NCI-H146 treated with DMSO at 0.1 percent for 48 hours (cell line): ENCODE measurements at regions not wholly inside any gene's neighbourhood (a gene's known extent, or its start where the extent isn't known, plus 50 kb on each side); places are given as distances from the start of the nearest gene placed in this dataset.
A peak's percentile ranks its signal among the peaks of the same experiment; 100 is the strongest.
"Not testable (repeated sequence)": the region's sequence is repeated elsewhere in the genome, so short reads cannot be mapped to it uniquely, and the experiment has no call there.

Source experiments
- DNase-seq: peaks from one replicate; lab custom pipeline; 2025; ENCODE audit not compliant: unreplicated experiment; lab: John Stamatoyannopoulos, UW

GRCh38 chrX:104391906-104392305, 137.2 kb upstream of the ESX1 start:
- no peak for DNase-seq

GRCh38 chrX:104376937-104377336, 122.2 kb upstream of the ESX1 start:
- DNase-seq, result no peak

- no peak for DNase-seq
Observed at GRCh38 chrX:104372547-104372946, 117.8 kb upstream of the ESX1 start.

DNA sequence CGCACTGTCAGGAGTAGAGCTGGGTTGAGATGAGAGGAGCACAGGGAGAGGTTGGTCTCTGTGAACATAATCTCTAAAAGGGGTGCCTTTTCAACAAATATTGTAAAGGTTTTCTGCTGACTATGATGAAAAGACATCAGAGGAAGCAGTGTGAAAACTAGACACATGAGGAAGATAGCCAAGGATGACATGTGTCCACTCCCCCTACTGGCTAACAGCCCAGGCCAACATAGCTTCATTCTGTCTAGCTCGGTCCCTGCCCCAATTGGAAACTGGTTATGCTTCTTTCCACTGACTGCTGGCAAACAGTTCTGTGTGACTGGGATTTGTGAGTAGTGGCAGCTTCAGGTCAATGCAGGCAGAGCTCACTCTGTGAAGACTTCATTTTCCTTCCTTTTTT, 115.4 kb upstream of the ESX1 start:
- no peak for DNase-seq

DNA sequence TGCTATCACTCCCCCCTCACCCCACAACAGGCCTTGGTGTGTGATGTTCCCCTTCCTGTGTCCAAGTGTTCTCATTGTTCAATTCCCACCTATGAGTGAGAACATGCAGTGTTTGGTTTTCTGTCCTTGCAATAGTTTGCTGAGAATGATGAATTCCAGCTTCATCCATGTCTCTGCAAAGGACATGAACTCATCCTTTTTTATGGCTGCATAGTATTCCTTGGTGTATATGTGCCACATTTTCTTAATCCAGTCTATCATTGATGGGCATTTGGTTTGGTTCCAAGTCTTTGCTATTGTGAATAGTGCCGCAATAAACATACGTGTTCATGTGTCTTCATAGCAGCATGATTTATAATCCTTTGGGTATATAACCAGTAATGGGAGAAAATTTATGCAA, 106.0 kb upstream of the ESX1 start:
- not testable (repeated sequence) for DNase-seq

DNA sequence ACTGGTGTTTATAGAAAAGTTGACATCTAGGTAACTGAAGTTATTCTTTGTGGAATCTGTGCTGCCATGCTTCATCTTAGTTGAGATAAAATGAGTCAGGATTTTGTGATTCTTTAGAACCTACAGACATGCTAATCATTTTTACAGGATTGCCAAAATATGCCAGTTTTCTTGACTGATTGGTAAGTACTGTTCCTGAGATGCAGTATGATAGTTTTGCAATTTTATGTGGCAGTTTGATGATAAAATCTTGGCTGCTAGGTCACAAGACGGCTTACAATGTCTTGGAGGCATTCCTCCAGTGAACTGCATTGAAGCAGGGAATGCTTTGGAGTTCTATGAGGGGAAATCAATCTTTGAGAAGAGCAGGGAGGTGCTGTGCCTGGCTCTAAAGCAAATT, 104.4 kb upstream of the ESX1 start:
- DNase-seq, result no peak

GRCh38 chrX:104351173-104351769, 96.5 kb upstream of the ESX1 start:
- DNase-seq, result no peak

DNA sequence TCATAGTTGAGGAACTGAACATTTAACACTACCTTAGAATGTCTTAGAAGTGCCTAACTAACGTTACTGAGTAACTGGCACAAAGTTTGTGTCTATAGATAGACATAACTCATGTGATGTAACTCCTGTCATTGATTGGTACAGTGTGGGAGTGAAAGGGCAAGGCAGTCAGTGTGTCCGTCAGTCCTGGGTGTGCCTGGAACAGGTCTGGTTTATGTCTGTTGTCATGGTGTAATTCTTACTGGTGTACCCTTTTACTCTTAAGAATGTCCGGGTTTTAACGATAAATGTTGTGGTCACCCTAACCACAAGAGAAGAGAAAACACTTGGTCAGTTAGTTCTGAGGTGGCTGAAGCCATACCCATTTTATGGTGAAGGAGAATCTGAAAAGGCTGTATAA, 93.1 kb upstream of the ESX1 start:
- DNase-seq, result no peak

GRCh38 chrX:104343428-104344129, 88.8 kb upstream of the ESX1 start:
- DNase-seq, result peak; percentile 0

GRCh38 chrX:104342065-104342464, 87.3 kb upstream of the ESX1 start:
- no peak for DNase-seq

DNA sequence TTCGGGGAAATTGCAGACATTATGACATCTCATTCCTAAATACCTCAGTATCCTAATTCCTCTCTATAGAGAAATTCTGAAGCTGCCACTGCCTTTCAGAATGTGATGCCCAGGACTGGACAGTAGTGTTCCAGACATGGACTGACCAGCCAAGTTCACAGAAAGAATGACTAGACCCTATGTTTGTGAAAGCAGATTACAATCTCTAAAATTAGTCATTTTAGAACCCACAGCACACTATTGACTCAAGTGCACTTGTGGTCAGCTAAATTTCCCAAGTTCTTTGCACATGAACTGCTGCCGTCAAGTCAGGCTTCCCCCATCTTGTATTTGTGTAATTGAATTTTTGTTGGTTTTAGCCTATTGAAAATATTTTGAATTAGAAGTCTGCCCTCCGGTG, 81.0 kb upstream of the ESX1 start:
- no peak for DNase-seq

DNA sequence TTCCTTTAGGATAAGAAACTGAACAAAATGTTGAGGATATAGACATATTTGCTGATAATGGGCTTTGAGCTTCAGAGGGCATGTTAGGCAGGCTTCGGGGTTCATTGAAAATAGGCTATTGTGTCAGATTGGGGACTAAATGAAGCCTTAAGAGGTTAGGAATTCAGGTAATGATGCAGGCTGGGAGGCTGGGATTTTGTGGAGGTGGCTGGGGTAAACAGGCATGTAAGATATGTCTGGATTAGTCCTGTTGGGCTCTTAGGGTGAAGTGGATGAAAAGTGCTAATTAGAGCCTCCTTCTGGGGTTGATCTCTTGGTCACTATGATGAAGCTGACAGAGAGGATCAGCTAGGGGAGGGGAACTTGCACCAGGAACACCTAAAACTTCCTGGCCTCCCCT, 80.2 kb upstream of the ESX1 start:
- no peak for DNase-seq

- DNase-seq, result no peak
Observed at GRCh38 chrX:104330966-104331365, 76.2 kb upstream of the ESX1 start.

- no peak for DNase-seq
Observed at GRCh38 chrX:104329731-104330130, 75.0 kb upstream of the ESX1 start.

DNA sequence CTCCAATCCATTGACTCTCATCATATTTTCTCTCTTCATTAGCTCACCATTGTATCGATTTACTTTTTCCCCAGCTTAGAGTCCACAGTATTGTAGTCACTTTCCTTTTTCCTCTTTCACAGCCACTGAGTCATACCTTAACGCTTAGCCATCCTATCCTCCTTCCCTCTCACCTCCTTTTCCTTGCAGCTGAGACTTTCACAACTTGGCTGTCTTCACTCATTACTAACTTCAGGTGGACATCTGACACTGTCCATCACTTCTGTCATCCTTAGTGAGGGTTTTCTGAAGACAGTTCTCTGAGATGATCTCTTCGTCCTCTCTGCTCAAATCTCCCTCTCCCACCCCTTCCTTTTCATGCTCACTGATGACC, 70.5 kb upstream of the ESX1 start:
- no peak for DNase-seq

DNA sequence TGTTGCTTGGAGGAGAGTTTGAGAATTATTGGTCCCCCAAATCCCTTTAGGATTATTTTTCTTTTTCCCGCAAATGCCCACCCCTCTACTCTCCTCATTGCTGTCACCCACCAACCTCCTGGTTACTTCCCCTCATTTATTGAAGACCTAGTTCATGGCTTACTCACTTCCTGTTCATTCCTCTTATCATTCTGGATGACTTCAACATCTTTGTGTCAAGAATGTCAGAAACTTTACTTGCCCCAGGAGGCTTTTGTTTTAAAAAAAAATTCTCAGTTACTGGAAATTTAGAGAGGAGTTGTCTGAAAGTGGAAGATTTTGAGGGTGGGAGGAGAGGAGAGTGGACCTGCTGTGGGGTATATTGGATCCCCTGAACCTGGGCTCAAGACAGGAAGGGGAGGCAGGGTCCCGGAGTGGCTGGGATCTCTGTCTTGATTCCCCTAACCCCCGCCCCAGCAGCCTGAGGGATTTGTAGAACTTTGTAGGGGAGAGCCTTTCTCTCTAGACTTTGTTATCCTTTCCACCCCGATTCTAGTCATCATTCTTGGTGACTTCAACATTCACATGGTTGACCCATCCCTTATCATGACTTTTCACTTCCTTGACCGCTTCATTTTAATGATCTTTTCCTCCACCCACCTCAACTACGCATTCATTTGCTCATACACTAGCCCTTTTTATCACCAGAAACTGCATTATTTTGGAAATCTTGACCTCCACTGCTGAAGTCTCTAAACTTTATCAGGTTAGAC, 69.9 kb upstream of the ESX1 start:
- DNase-seq, result no peak

GRCh38 chrX:104319346-104319745, 64.6 kb upstream of the ESX1 start:
- DNase-seq, result no peak

DNA sequence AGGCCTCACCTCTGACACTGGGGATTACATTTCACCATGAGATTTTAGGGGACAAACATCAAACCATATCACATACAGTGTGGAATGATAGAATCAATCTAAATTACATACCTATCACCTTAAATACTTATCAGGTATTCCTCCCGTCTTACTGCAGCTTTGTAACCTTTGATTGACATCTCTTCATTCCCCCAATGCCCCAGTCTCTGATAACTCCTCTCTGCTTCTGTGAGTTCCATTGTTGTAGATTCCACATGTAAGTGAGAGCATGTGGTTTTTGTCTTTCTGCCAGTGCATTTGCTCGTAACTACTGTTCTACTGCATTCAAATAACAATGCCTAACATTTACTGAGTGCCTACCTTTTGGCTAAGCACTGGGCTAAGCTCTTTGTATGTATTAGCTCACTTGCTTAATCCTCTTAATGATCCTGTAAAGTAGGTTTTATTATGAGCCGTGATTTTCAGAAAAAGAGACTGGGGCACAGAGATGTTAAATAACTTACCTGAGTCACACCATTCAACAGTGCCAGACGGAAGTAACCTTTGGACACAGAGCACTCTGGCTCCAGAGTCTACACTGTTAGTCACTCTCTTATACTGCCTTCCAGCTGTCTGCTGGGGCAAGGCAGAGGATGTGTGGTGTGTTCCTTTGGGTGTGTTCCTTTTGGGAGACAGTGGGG, 63.7 kb upstream of the ESX1 start:
- no peak for DNase-seq

- DNase-seq, result no peak
Observed at GRCh38 chrX:104316739-104317138, 62.0 kb upstream of the ESX1 start.

DNA sequence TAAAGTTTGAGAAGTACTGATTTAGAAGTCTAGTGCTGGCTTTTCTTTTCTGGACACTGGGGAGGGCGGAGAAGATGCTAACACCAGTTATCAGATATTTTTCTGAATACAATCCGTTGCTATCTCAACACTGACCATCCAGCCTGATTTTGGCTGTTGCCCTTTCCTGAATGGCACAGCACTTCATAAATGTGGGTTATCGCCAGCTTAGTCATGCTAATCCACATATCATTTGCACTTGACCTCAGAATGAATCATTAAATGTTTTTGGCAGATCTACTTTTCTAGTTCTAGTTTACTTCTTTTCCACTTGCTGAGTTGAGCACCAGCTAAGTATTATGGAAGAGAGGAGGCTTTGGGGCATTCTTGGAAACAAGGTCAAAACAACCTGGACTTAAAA, 60.8 kb upstream of the ESX1 start:
- DNase-seq, result no peak

- no peak for DNase-seq
Observed at GRCh38 chrX:104310657-104311254, 56.0 kb upstream of the ESX1 start.
